ENCODE measurements at regions not wholly inside any gene's neighbourhood (a gene's known extent, or its start where the extent isn't known, plus 50 kb on each side); places are given as distances from the start of the nearest gene placed in this dataset.
"Not testable (repeated sequence)": the region's sequence is repeated elsewhere in the genome, so short reads cannot be mapped to it uniquely, and the experiment has no call there.

DNA sequence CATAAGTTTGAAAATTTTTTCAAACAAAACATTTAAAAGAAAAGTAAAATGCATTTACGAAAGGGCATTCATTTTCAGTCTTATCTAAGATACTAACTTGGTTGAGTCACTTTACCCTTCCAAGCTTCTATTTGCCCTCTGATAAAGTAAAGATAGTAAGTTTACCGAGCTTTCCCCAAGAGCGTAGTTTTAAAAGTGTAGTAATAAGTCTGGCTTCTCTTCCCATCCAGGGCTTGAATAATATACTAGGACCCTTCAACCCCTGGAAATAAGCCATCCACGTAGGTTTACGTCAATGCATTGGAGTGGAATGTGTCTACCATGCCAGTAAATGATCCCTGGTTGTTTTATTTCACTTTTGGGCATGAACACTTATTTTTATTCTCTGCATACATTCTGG, 608.3 kb downstream of the NTRK3 start:
- Histone ChIP-seq H3K27me3 (replicated peaks; ENCODE audit: insufficient read depth) (no peaks in the 10 kb centered on the region), H3K4me3 (no peak overlapping the region), H3K27ac (no peak overlapping the region), H3K36me3 (no peaks in the 10 kb centered on the region), H3K4me1 (ENCODE audit: control insufficient read depth in 1 of 2, low read depth in 2 of 2) (peaks cover 0 to 7% of the 10 kb centered on the region in 2 donors), H3K9me3 (no peaks in the 10 kb centered on the region)
- TF ChIP-seq, protein P1, sequence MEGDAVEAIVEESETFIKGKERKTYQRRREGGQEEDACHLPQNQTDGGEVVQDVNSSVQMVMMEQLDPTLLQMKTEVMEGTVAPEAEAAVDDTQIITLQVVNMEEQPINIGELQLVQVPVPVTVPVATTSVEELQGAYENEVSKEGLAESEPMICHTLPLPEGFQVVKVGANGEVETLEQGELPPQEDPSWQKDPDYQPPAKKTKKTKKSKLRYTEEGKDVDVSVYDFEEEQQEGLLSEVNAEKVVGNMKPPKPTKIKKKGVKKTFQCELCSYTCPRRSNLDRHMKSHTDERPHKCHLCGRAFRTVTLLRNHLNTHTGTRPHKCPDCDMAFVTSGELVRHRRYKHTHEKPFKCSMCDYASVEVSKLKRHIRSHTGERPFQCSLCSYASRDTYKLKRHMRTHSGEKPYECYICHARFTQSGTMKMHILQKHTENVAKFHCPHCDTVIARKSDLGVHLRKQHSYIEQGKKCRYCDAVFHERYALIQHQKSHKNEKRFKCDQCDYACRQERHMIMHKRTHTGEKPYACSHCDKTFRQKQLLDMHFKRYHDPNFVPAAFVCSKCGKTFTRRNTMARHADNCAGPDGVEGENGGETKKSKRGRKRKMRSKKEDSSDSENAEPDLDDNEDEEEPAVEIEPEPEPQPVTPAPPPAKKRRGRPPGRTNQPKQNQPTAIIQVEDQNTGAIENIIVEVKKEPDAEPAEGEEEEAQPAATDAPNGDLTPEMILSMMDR (IDR thresholded peaks at IDR 0.05) = no peak
- DNase-seq (ENCODE audit: low spot score) (no peak), ATAC-seq (ENCODE audit: insufficient number of reproducible peaks, low FRiP score, low read depth) (no peak)

DNA sequence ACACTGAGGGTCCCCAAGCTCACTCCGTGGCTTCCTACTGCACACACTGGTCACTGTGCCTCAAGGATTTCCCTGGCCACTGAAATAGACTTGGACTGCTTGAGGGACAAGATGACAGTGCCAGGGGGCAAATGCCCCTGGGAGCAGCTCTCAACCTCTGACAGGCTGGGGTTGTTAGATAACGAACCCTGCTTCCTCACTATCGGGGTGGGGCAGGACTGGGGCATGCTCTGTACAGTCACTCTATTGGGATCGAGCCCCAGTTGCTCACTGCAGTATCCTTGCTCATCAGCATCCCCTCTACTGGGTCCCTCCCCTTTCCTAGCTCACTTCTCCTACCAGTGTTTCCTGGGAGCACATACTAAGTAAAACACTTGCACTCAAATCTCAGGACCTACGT, 610.8 kb downstream of the NTRK3 start:
- peaks cover 0 to 7% of the 10 kb centered on the region in 2 donors for H3K4me1 ChIP-seq (ENCODE audit: control insufficient read depth in 1 of 2, low read depth in 2 of 2)
- no peaks in the 10 kb centered on the region for H3K36me3 ChIP-seq
- DNase-seq (ENCODE audit: low spot score) = no peak
- no peak for ATAC-seq (ENCODE audit: insufficient number of reproducible peaks, low FRiP score, low read depth)
- H3K27me3 ChIP-seq (replicated peaks; ENCODE audit: insufficient read depth) = no peaks in the 10 kb centered on the region
- H3K4me3 ChIP-seq = no peak overlapping the region
- TF ChIP-seq, protein P1 (IDR thresholded peaks at IDR 0.05) = no peak
- no peak overlapping the region for H3K27ac ChIP-seq
- H3K9me3 ChIP-seq = no peaks in the 10 kb centered on the region

DNA sequence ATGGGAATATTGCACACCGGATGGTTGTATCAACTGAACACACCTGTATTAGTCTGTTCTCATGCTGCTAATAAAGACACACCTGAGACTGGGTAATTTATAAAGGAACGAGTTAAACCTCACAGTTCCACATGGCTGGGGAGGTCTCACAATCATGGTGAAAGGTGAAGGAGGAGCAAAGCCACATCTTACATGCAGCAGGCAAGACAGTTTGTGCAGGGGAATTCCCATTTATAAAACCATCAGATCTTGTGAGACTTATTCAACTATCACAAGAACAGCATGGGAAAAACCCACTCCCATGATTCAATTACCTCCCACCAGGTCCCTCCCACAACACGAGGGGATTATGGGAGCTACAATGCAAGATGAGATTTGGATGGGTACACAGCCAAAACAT, 613.5 kb downstream of the NTRK3 start:
- H3K9me3 ChIP-seq; H3K27me3 ChIP-seq (replicated peaks; ENCODE audit: insufficient read depth); H3K36me3 ChIP-seq; H3K4me3 ChIP-seq; H3K4me1 ChIP-seq (ENCODE audit: control insufficient read depth in 1 of 2, low read depth in 2 of 2); DNase-seq (ENCODE audit: low spot score); H3K27ac ChIP-seq; ATAC-seq (ENCODE audit: insufficient number of reproducible peaks, low FRiP score, low read depth): not testable (repeated sequence)

DNA sequence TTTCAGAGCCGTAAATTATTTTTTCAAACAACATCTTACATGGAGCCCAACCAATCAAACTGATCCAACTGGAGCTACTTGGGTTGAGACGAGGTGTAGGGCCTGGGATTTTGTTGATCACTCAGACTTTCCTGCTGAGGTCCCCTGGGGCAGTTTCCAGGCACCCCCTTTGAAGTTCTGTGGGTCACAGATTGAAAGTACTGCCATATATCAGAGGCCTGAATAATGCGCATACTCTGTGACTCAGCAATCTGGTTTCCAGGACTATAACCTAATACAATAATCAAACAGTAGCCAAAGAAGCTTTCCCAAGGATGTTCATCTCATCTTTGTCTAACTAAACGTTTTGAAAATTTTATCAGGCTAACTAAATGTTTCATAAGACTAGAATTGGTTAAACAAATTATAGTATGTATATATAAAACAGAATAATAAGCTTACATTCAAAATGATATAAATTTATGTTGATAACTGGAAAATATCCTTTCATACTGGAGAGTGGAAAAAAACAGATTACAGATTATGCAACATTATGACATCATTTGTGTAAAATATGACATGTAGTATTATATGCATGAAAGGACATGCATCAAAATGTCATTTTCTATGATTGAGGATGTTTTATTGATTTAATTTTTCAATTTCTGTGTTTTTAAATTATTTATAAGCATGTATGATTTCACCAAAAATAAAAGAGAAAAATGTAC, 617.1 kb downstream of the NTRK3 start:
- DNase-seq (ENCODE audit: low spot score) (no peak), ATAC-seq (ENCODE audit: insufficient number of reproducible peaks, low FRiP score, low read depth) (no peak)
- Histone ChIP-seq H3K4me3 (no peak overlapping the region), H3K27me3 (replicated peaks; ENCODE audit: insufficient read depth) (no peaks in the 10 kb centered on the region), H3K27ac (no peak overlapping the region), H3K4me1 (ENCODE audit: control insufficient read depth in 1 of 2, low read depth in 2 of 2) (no peaks in the 10 kb centered on the region), H3K9me3 (no peaks in the 10 kb centered on the region), H3K36me3 (no peaks in the 10 kb centered on the region)
- TF ChIP-seq, protein P1 (IDR thresholded peaks at IDR 0.05) = no peak

DNA sequence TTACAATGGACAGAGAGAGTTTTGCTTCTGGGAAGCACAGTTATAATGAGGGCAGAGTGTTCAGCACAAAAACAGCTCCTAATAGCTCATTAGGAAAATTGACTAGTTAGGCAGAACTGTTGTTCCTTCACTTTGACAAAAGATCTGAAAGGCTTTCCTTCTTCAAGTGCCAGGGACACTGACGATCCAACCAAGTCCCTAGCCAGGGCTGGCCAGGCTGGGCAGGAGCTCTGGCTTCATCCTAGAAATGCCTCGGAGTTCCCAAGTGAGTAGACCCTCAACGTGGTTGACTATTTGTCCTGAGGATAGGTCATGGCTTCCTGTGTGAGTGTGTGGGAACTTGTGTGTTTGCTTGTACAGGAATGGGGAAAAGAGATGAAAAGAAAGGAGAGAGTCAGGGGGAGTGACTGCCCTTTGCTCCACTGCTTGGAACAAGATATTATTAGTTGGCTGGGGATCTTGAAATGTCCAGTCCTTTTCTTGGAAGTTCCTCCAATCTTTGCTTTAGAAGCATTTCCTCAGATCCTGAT, 617.9 kb downstream of the NTRK3 start:
- H3K27me3 ChIP-seq (replicated peaks; ENCODE audit: insufficient read depth) = no peaks in the 10 kb centered on the region
- no peaks in the 10 kb centered on the region for H3K9me3 ChIP-seq
- H3K36me3 ChIP-seq = no peaks in the 10 kb centered on the region
- no peak for ATAC-seq (ENCODE audit: insufficient number of reproducible peaks, low FRiP score, low read depth)
- no peak overlapping the region for H3K27ac ChIP-seq
- H3K4me3 ChIP-seq = no peak overlapping the region
- H3K4me1 ChIP-seq (ENCODE audit: control insufficient read depth in 1 of 2, low read depth in 2 of 2) = no peaks in the 10 kb centered on the region
- TF ChIP-seq, protein P1 (IDR thresholded peaks at IDR 0.05) = no peak
- DNase-seq (ENCODE audit: low spot score) = no peak

DNA sequence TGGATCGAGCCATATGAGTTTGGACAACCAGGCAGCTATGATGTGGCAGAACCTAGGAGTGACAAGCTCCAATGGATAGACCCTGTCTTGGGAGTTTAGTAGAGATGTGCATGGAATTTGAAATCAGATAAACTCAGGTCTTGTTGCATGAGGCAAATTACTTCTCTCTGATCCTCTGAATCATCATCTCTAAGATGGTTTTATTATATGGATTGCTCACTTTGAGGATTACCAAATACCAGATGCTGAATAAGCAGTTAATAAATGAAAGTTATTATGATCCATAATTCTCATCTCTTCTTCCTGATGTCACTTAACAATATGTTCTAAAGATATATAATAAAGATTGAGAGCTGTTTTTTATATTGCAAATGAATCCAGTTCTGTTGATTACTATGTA, 622.2 kb downstream of the NTRK3 start:
- Histone ChIP-seq H3K27me3 (replicated peaks; ENCODE audit: insufficient read depth) (no peaks in the 10 kb centered on the region), H3K9me3 (no peaks in the 10 kb centered on the region), H3K4me3 (no peak overlapping the region), H3K4me1 (ENCODE audit: control insufficient read depth in 1 of 2, low read depth in 2 of 2) (peaks cover 0 to 6% of the 10 kb centered on the region in 2 donors), H3K27ac (no peak overlapping the region), H3K36me3 (no peaks in the 10 kb centered on the region)
- ATAC-seq (ENCODE audit: insufficient number of reproducible peaks, low FRiP score, low read depth) = no peak
- TF ChIP-seq, protein P1 (IDR thresholded peaks at IDR 0.05) = no peak
- DNase-seq (ENCODE audit: low spot score) = no peak
